HepG2 (cell line): ENCODE measurements at regions not wholly inside any gene's neighbourhood (a gene's known extent, or its start where the extent isn't known, plus 50 kb on each side); places are given as distances from the start of the nearest gene placed in this dataset.

ENCODE experiments used
- ATAC-seq: fragments of 200-7000 bp; cut with Tn5 transposase; 3 replicates; pipeline ENCODE4 v1.9.1; 2020; ENCODE audit warnings: mild to moderate bottlenecking, moderate library complexity
- BruUV-seq: library from RNA; stranded (reverse); fragments of 400-500 nt; replicated peaks from 2 replicates; lab custom pipeline; 2021; lab: Mats Ljungman, UMichigan
- CTCF ChIA-PET: fragments of 300-600 bp; formaldehyde crosslinking; extraction: SDS; loops from one replicate; lab custom pipeline; 2021; ENCODE audit warnings: low total read pairs, inconsistent platforms, low intra/inter-chr PET ratio; lab: Yijun Ruan, JAX
- POLR2A ChIA-PET: fragments of 350-600 bp; sonication (Branson Sonifier 250); formaldehyde crosslinking; loops from one replicate; lab custom pipeline; 2020; ENCODE audit warnings: antibody characterized with exemption, inconsistent platforms; lab: Yijun Ruan, JAX
- DNase-seq: peaks from one replicate; pipeline ENCODE4 v3.0.0-alpha.2; 2015; ENCODE audit warnings: low spot score
- FAIRE-seq: peaks from 3 replicates; lab custom pipeline; 2011; peaks lifted over from hg19 to GRCh38; lab: Jason Lieb, UNC
- H2AFZ ChIP-seq: one replicate; pipeline ENCODE4 v1.6.1; 2011; ENCODE audit warnings: low read length, inconsistent platforms
- H3K27ac ChIP-seq: fragments of 300-600 bp; 3 replicates; pipeline ENCODE4 v1.8.0; 2011; ENCODE audit warnings: mixed run types, mild to moderate bottlenecking, mixed read lengths, low read length, inconsistent platforms; ENCODE audit not compliant: insufficient read depth; ENCODE audit errors: extremely low read length
- H3K27me3 ChIP-seq, 2 experiments: fragments of 200-600 bp in 1 of 2; 2 replicates in 1 of 2; 3 replicates in 1 of 2; pipeline versions ENCODE4 v1.6.0 to v1.8.0; 2011; ENCODE audit warnings: low read length in 2 of 2, mild to moderate bottlenecking in 2 of 2, moderate library complexity in 2 of 2, inconsistent platforms in 1 of 2; ENCODE audit not compliant: insufficient read depth in 2 of 2, control insufficient read depth in 1 of 2
- H3K36me3 ChIP-seq, 2 experiments: fragments of 200-600 bp in 1 of 2; replicated peaks in 1 of 2; 2 replicates in 1 of 2; 3 replicates in 1 of 2; pipeline versions ENCODE4 v1.5.1 to v1.8.0; 2011; ENCODE audit warnings: low read length in 2 of 2, inconsistent platforms in 1 of 2; ENCODE audit not compliant: insufficient read depth in 2 of 2, control insufficient read depth in 1 of 2
- H3K4me1 ChIP-seq: 2 replicates; pipeline ENCODE4 v1.5.1; 2012; ENCODE audit warnings: low read length, inconsistent platforms; ENCODE audit not compliant: insufficient read depth
- H3K4me2 ChIP-seq: 2 replicates; pipeline ENCODE4 v1.6.0; 2011; ENCODE audit warnings: low read depth, low read length, inconsistent platforms
- H3K4me3 ChIP-seq, 3 experiments: fragments of 200-600 bp in 1 of 3; sonication (generic), shearing (Covaris generic) in 1 of 3; replicated peaks in 1 of 3; 2 replicates each; pipeline ENCODE4 v1.5.1; 2011 to 2016; ENCODE audit warnings: low read length in 3 of 3, inconsistent platforms in 2 of 3, low read depth in 2 of 3, mild to moderate bottlenecking in 2 of 3, control low read depth in 1 of 3, mixed read lengths in 1 of 3; ENCODE audit not compliant: insufficient read depth in 1 of 3
- H3K79me2 ChIP-seq: one replicate; pipeline ENCODE4 v1.6.1; 2011; ENCODE audit warnings: low read length, inconsistent platforms; ENCODE audit not compliant: insufficient read depth
- H3K9ac ChIP-seq: 2 replicates; pipeline ENCODE4 v1.6.0; 2011; ENCODE audit warnings: mild to moderate bottlenecking, low read depth, low read length, inconsistent platforms; ENCODE audit not compliant: insufficient read depth
- H3K9me3 ChIP-seq: 2 replicates; pipeline ENCODE4 v1.5.1; 2012; ENCODE audit warnings: mild to moderate bottlenecking, low read length
- H4K20me1 ChIP-seq: 2 replicates; pipeline ENCODE4 v1.6.0; 2011; ENCODE audit warnings: inconsistent platforms, mild to moderate bottlenecking, low read length, moderate library complexity; ENCODE audit not compliant: insufficient read depth
- FOXK2 ChIP-seq: fragments of 450-650 bp; IDR thresholded peaks from 2 replicates; pipeline ENCODE4 v1.6.1; 2016
- SIN3B ChIP-seq: fragments of 150-350 bp; IDR thresholded peaks from 2 replicates; pipeline ENCODE4 v1.6.1; 2014; ENCODE audit warnings: low read length
- SMARCE1 ChIP-seq: fragments of 450-650 bp; IDR thresholded peaks from 2 replicates; pipeline ENCODE4 v1.6.1; 2017; ENCODE audit warnings: borderline replicate concordance
- ZBTB42 ChIP-seq: sonication (generic); formaldehyde crosslinking; IDR thresholded peaks from 2 replicates; pipeline ENCODE4 v1.5.0; 2020; ENCODE audit warnings: mild to moderate bottlenecking, missing genetic modification reagents
- ZMAT3 ChIP-seq: sonication (generic); formaldehyde crosslinking; conservative IDR thresholded peaks from 2 replicates; pipeline ENCODE4 v1.7.0; 2021; ENCODE audit warnings: missing genetic modification reagents
- ZNF367 ChIP-seq: sonication (generic); formaldehyde crosslinking; IDR thresholded peaks from 2 replicates; pipeline ENCODE4 v1.4.0; 2020; ENCODE audit warnings: missing genetic modification reagents, borderline replicate concordance
- ZNF552 ChIP-seq: sonication (generic); formaldehyde crosslinking; IDR thresholded peaks from 2 replicates; pipeline ENCODE4 v1.9.0; 2022; ENCODE audit warnings: missing genetic modification reagents, mild to moderate bottlenecking, borderline replicate concordance
- ZSCAN12 ChIP-seq: sonication (generic); formaldehyde crosslinking; IDR thresholded peaks from 2 replicates; pipeline ENCODE4 v1.9.0; 2021; ENCODE audit warnings: mild to moderate bottlenecking, missing genetic modification reagents
- WGBS: methylation state at CpG from one replicate; pipeline ENCODE4 v1.1.6; 2017; ENCODE audit warnings: low lambda C conversion rate; 5-methylcytosine and 5-hydroxymethylcytosine counted together
- in situ Hi-C: cut with HindIII; loops from 2 replicates; pipeline ENCODE4 v1.10.0; 2017; ENCODE audit warnings: low pct_unique_long_range_greater_than_20kb; ENCODE audit not compliant: extremely low pct_ligation_motif_present
- intact Hi-C: fragments of 100-400 bp; cut with micrococcal nuclease; formaldehyde crosslinking; loops from one replicate; pipeline ENCODE4 v1.10.0; 2022; ENCODE audit not compliant: unreplicated experiment
- TF ChIP-seq, protein P1 (sequence below): sonication (generic); formaldehyde crosslinking; IDR thresholded peaks from 2 replicates; pipeline ENCODE4 v1.4.0; 2020; ENCODE audit warnings: mild to moderate bottlenecking, missing genetic modification reagents
- TF ChIP-seq, protein P2 (sequence below): sonication (generic); formaldehyde crosslinking; IDR thresholded peaks from 2 replicates; pipeline ENCODE4 v1.4.0; 2020; ENCODE audit warnings: missing genetic modification reagents, borderline replicate concordance
- TF ChIP-seq, protein P3 (sequence below): sonication (generic); formaldehyde crosslinking; IDR thresholded peaks from 2 replicates; pipeline ENCODE4 v1.4.0; 2020; ENCODE audit warnings: missing genetic modification reagents
- TF ChIP-seq, protein P4 (sequence below): sonication (generic); formaldehyde crosslinking; IDR thresholded peaks from 2 replicates; pipeline ENCODE4 v1.5.1; 2020; ENCODE audit warnings: mild to moderate bottlenecking, moderate library complexity, missing genetic modification reagents

DNA sequence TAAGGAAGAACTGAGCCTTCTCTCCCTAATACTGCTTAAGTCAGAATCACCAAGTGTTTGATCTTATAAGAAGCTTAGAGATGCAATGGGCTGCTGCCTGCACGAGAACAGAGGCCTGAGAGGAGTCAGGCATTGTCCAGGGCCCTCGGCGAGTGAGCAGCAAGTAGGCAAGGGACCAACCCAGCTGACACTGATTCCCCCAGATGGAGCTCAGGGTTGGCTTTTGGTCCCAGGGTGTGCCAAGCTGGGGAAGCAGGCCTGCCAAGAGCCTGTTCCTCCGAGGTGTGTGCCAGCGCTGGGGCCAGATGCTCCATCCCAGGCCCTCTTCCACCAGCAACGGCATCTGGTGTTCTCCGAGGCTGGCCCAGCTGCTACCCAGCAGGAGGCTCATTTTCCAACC is 222.0 kb upstream of the ZMIZ1 start:
- FAIRE-seq (no peak), ATAC-seq (no peak), DNase-seq (no peak)
- Histone ChIP-seq H3K4me3 (no peak overlapping the region), H3K79me2 (no peaks in the 10 kb centered on the region), H4K20me1 (no peaks in the 10 kb centered on the region), H3K9me3 (no peaks in the 10 kb centered on the region), H3K27ac (no peak overlapping the region), H3K4me1 (no peaks in the 10 kb centered on the region), H2AFZ (no peak overlapping the region), H3K36me3 (no peaks in the 10 kb centered on the region), H3K27me3 (peaks cover under 1 to 36% of the 10 kb centered on the region in 2 experiments; a peak in 4 of 5 replicates), H3K4me2 (no peak overlapping the region), H3K9ac (no peak overlapping the region)
- in situ Hi-C loops, result no loop called here
- no TSS peak for BruUV-seq
- intact Hi-C loops, result no loop called here
- POLR2A ChIA-PET, result no interaction called here
- CTCF ChIA-PET, result no interaction called here
- WGBS, result 38% methylated on average over 2 of the region's 7 CpGs
- no peak for TF ChIP-seq ZNF367 (CRISPR knock-in tag)
- TF ChIP-seq, protein P1, sequence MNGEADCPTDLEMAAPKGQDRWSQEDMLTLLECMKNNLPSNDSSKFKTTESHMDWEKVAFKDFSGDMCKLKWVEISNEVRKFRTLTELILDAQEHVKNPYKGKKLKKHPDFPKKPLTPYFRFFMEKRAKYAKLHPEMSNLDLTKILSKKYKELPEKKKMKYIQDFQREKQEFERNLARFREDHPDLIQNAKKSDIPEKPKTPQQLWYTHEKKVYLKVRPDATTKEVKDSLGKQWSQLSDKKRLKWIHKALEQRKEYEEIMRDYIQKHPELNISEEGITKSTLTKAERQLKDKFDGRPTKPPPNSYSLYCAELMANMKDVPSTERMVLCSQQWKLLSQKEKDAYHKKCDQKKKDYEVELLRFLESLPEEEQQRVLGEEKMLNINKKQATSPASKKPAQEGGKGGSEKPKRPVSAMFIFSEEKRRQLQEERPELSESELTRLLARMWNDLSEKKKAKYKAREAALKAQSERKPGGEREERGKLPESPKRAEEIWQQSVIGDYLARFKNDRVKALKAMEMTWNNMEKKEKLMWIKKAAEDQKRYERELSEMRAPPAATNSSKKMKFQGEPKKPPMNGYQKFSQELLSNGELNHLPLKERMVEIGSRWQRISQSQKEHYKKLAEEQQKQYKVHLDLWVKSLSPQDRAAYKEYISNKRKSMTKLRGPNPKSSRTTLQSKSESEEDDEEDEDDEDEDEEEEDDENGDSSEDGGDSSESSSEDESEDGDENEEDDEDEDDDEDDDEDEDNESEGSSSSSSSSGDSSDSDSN, result no peak
- TF ChIP-seq FOXK2, result no peak
- TF ChIP-seq ZSCAN12 (CRISPR knock-in tag), result no peak
- no peak for TF ChIP-seq SMARCE1
- no peak for TF ChIP-seq ZNF552
- TF ChIP-seq SIN3B, result no peak
- TF ChIP-seq, protein P2, sequence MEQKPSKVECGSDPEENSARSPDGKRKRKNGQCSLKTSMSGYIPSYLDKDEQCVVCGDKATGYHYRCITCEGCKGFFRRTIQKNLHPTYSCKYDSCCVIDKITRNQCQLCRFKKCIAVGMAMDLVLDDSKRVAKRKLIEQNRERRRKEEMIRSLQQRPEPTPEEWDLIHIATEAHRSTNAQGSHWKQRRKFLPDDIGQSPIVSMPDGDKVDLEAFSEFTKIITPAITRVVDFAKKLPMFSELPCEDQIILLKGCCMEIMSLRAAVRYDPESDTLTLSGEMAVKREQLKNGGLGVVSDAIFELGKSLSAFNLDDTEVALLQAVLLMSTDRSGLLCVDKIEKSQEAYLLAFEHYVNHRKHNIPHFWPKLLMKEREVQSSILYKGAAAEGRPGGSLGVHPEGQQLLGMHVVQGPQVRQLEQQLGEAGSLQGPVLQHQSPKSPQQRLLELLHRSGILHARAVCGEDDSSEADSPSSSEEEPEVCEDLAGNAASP (CRISPR knock-in tag), result no peak
- TF ChIP-seq ZBTB42 (CRISPR knock-in tag), result no peak
- no peak for TF ChIP-seq ZMAT3
- TF ChIP-seq, protein P3, sequence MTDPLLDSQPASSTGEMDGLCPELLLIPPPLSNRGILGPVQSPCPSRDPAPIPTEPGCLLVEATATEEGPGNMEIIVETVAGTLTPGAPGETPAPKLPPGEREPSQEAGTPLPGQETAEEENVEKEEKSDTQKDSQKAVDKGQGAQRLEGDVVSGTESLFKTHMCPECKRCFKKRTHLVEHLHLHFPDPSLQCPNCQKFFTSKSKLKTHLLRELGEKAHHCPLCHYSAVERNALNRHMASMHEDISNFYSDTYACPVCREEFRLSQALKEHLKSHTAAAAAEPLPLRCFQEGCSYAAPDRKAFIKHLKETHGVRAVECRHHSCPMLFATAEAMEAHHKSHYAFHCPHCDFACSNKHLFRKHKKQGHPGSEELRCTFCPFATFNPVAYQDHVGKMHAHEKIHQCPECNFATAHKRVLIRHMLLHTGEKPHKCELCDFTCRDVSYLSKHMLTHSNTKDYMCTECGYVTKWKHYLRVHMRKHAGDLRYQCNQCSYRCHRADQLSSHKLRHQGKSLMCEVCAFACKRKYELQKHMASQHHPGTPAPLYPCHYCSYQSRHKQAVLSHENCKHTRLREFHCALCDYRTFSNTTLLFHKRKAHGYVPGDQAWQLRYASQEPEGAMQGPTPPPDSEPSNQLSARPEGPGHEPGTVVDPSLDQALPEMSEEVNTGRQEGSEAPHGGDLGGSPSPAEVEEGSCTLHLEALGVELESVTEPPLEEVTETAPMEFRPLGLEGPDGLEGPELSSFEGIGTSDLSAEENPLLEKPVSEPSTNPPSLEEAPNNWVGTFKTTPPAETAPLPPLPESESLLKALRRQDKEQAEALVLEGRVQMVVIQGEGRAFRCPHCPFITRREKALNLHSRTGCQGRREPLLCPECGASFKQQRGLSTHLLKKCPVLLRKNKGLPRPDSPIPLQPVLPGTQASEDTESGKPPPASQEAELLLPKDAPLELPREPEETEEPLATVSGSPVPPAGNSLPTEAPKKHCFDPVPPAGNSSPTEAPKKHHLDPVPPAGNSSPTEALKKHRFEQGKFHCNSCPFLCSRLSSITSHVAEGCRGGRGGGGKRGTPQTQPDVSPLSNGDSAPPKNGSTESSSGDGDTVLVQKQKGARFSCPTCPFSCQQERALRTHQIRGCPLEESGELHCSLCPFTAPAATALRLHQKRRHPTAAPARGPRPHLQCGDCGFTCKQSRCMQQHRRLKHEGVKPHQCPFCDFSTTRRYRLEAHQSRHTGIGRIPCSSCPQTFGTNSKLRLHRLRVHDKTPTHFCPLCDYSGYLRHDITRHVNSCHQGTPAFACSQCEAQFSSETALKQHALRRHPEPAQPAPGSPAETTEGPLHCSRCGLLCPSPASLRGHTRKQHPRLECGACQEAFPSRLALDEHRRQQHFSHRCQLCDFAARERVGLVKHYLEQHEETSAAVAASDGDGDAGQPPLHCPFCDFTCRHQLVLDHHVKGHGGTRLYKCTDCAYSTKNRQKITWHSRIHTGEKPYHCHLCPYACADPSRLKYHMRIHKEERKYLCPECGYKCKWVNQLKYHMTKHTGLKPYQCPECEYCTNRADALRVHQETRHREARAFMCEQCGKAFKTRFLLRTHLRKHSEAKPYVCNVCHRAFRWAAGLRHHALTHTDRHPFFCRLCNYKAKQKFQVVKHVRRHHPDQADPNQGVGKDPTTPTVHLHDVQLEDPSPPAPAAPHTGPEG (CRISPR knock-in tag), result no peak
- TF ChIP-seq, protein P4, sequence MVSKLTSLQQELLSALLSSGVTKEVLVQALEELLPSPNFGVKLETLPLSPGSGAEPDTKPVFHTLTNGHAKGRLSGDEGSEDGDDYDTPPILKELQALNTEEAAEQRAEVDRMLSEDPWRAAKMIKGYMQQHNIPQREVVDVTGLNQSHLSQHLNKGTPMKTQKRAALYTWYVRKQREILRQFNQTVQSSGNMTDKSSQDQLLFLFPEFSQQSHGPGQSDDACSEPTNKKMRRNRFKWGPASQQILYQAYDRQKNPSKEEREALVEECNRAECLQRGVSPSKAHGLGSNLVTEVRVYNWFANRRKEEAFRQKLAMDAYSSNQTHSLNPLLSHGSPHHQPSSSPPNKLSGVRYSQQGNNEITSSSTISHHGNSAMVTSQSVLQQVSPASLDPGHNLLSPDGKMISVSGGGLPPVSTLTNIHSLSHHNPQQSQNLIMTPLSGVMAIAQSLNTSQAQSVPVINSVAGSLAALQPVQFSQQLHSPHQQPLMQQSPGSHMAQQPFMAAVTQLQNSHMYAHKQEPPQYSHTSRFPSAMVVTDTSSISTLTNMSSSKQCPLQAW (CRISPR knock-in tag), result no peak
